Prostate gland (tissue), 2 donors: ENCODE measurements at regions not wholly inside any gene's neighbourhood (a gene's known extent, or its start where the extent isn't known, plus 50 kb on each side); places are given as distances from the start of the nearest gene placed in this dataset.

Experiments
- POLR2A ChIP-seq: fragments of 450-650 bp; IDR thresholded peaks from one replicate; pipeline ENCODE4 v1.6.1; 2016; ENCODE audit warnings: antibody characterized with exemption, mild to moderate bottlenecking
- POLR2AphosphoS5 ChIP-seq: sonication (generic); formaldehyde crosslinking; IDR thresholded peaks from one replicate; pipeline ENCODE4 v1.6.1; 2017; ENCODE audit warnings: antibody characterized with exemption
- TF ChIP-seq, protein P1 (sequence below), 4 experiments: fragments of 200-600 bp in 2 of 4; fragments of 450-650 bp in 2 of 4; sonication (generic) in 2 of 4; IDR thresholded peaks; 1 replicate in 3 of 4; 2 replicates in 1 of 4; pipeline ENCODE4 v1.5.1; 2016 to 2019; ENCODE audit warnings: antibody characterized with exemption in 4 of 4, mild to moderate bottlenecking in 2 of 4, moderate library complexity in 2 of 4

DNA sequence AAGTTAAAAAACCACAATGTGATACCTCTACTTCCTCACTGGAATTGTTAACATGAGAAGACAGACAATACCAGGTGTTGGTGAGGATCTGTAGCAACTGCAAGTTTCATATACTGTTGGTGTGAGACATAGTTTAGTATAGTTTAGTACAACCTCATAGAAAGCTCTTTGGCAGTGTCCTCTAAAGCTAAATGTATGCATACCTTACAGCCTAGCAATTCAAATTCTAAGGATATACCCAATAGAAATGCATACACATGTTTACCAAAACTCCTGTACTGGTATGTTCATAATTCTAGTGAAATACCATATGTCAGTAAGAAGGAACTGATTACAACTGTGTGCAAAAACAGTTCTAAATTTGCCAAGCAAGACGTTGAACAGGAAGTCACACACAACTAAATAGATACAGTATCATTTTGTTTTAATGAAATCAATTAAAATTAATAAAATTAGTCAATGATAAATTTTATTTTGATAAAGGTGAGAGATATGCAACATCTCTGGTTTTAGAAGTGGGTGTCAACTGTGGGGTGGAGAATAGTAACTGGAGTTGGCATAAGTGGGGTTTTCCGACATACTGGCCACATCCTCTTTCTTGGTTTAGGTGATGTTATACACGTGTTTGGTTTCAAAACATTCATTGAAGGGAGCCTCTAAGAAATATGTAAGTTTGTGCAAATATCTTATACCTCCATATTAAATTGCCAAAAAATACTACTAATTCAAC is 450.7 kb downstream of the PTPRC start:
- TF ChIP-seq, protein P1, sequence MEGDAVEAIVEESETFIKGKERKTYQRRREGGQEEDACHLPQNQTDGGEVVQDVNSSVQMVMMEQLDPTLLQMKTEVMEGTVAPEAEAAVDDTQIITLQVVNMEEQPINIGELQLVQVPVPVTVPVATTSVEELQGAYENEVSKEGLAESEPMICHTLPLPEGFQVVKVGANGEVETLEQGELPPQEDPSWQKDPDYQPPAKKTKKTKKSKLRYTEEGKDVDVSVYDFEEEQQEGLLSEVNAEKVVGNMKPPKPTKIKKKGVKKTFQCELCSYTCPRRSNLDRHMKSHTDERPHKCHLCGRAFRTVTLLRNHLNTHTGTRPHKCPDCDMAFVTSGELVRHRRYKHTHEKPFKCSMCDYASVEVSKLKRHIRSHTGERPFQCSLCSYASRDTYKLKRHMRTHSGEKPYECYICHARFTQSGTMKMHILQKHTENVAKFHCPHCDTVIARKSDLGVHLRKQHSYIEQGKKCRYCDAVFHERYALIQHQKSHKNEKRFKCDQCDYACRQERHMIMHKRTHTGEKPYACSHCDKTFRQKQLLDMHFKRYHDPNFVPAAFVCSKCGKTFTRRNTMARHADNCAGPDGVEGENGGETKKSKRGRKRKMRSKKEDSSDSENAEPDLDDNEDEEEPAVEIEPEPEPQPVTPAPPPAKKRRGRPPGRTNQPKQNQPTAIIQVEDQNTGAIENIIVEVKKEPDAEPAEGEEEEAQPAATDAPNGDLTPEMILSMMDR (IDR thresholded peaks at IDR 0.05) = no peak
- no peak for TF ChIP-seq POLR2AphosphoS5
- no peak for TF ChIP-seq POLR2A
